ENCODE measurements at regions not wholly inside any gene's neighbourhood (a gene's known extent, or its start where the extent isn't known, plus 50 kb on each side); places are given as distances from the start of the nearest gene placed in this dataset.

DNA sequence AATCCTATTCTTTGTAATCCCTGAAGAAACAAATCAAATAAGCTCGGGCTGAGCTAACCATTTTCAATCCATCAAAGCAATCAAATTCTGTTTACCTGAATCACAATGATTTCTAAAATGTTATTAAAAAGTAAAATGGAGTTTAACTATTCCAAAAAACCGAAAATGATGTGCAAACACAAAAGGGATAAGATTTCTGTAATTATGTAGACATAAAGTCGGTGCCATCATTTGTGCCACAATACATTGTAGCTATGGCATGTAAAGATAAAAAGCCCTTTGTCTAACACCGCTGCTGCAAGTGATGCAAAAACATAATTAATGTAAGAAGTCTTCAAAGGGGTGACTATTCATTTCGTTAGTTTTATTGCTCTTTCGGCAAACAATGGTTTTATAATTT, 125.1 kb upstream of the FAM204A start:
- no peak for DNase-seq
- Histone ChIP-seq H3K4me3 (no peak overlapping the region), H3K4me1 (replicated peaks in 1 of 2) (no peaks in the 10 kb centered on the region), H3K36me3 (replicated peaks in 1 of 2) (no peaks in the 10 kb centered on the region), H3K9me3 (replicated peaks in 1 of 3) (no peaks in the 10 kb centered on the region), H3K27me3 (peaks cover 26% of the 10 kb centered on the region), H3K27ac (no peak overlapping the region)
- intact Hi-C loops (cut with DNase I): no loop called here
- 48 to 61% (median 56%) methylated on average over 6 of the region's 6 CpGs for WGBS, 4 donors
- no peak for TF ChIP-seq POLR2A (IDR thresholded peaks at IDR 0.05)
- TF ChIP-seq, protein P1, sequence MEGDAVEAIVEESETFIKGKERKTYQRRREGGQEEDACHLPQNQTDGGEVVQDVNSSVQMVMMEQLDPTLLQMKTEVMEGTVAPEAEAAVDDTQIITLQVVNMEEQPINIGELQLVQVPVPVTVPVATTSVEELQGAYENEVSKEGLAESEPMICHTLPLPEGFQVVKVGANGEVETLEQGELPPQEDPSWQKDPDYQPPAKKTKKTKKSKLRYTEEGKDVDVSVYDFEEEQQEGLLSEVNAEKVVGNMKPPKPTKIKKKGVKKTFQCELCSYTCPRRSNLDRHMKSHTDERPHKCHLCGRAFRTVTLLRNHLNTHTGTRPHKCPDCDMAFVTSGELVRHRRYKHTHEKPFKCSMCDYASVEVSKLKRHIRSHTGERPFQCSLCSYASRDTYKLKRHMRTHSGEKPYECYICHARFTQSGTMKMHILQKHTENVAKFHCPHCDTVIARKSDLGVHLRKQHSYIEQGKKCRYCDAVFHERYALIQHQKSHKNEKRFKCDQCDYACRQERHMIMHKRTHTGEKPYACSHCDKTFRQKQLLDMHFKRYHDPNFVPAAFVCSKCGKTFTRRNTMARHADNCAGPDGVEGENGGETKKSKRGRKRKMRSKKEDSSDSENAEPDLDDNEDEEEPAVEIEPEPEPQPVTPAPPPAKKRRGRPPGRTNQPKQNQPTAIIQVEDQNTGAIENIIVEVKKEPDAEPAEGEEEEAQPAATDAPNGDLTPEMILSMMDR (IDR thresholded peaks at IDR 0.05): no peak

GRCh38 chr10:118465300-118465874, 123.3 kb upstream of the FAM204A start:
- Histone ChIP-seq H3K4me1 (replicated peaks in 1 of 2) (no peaks in the 10 kb centered on the region), H3K27me3 (peaks cover 21% of the 10 kb centered on the region), H3K4me3 (no peak overlapping the region), H3K9me3 (replicated peaks in 1 of 3) (no peaks in the 10 kb centered on the region), H3K36me3 (replicated peaks in 1 of 2) (no peaks in the 10 kb centered on the region), H3K27ac (no peak overlapping the region)
- TF ChIP-seq, protein P1 (IDR thresholded peaks at IDR 0.05): no peak
- TF ChIP-seq POLR2A (IDR thresholded peaks at IDR 0.05): no peak
- DNase-seq: no peak
- 81 to 86% (median 83%) methylated on average over 3 of the region's 3 CpGs for WGBS, 4 donors
- intact Hi-C loops (cut with DNase I): no loop called here

DNA sequence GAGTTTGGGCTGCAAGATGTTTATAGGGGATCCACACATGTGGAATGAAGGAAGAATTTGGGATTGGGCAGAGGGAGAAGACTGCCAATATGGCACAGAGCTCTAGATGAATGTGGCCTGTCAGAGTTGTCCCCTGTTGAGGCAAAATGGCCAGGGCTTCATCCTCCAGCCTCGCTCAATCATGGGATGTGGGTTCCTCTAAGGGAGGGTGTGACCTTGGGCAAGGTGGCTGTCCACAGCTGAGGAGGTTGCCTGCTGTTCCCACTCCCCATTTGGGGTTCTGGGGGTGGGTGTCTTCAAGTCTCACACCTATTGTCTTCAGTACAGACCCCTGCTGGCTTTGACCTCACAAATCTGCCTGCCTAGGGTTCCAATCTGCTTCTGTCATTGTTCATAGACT, 121.6 kb upstream of the FAM204A start:
- no peaks in the 10 kb centered on the region for H3K9me3 ChIP-seq (replicated peaks in 1 of 3)
- H3K27ac ChIP-seq: no peak overlapping the region
- H3K36me3 ChIP-seq (replicated peaks in 1 of 2): no peaks in the 10 kb centered on the region
- intact Hi-C loops (cut with DNase I): no loop called here
- H3K27me3 ChIP-seq: peaks cover 21% of the 10 kb centered on the region
- TF ChIP-seq, protein P1 (IDR thresholded peaks at IDR 0.05): no peak
- TF ChIP-seq POLR2A (IDR thresholded peaks at IDR 0.05): no peak
- H3K4me1 ChIP-seq (replicated peaks in 1 of 2): peaks cover 0 to 4% of the 10 kb centered on the region in 2 donors
- H3K4me3 ChIP-seq: no peak overlapping the region
- WGBS, 4 donors: 56 to 92% (median 61%) methylated on average over 1 of the region's 1 CpG
- DNase-seq: no peak

GRCh38 chr10:118462401-118462800, 120.3 kb upstream of the FAM204A start:
- no peak for DNase-seq
- Histone ChIP-seq H3K27me3 (peaks cover 17% of the 10 kb centered on the region), H3K9me3 (replicated peaks in 1 of 3) (no peaks in the 10 kb centered on the region), H3K4me3 (no peak overlapping the region), H3K27ac (no peak overlapping the region), H3K4me1 (replicated peaks in 1 of 2) (peaks cover 0 to 4% of the 10 kb centered on the region in 2 donors), H3K36me3 (replicated peaks in 1 of 2) (no peaks in the 10 kb centered on the region)
- intact Hi-C loops (cut with DNase I): no loop called here
- TF ChIP-seq, protein P1 (IDR thresholded peaks at IDR 0.05): no peak
- TF ChIP-seq POLR2A (IDR thresholded peaks at IDR 0.05): no peak
- 91 to 97% (median 96%) methylated on average over 1 of the region's 1 CpG for WGBS, 4 donors

Measured in adrenal gland (tissue), 9 donors.